GM12878 (cell line): ENCODE measurements at regions not wholly inside any gene's neighbourhood (a gene's known extent, or its start where the extent isn't known, plus 50 kb on each side); places are given as distances from the start of the nearest gene placed in this dataset.

Experiments used
- BMI1 ChIP-seq: fragments of 450-650 bp; IDR thresholded peaks from 2 replicates; pipeline ENCODE4 v1.6.1; 2016; ENCODE audit warnings: mild to moderate bottlenecking, moderate library complexity, borderline replicate concordance
- MEF2B ChIP-seq: fragments of 450-650 bp; IDR thresholded peaks from 2 replicates; pipeline ENCODE4 v1.6.1; 2018; ENCODE audit warnings: mild to moderate bottlenecking, moderate library complexity; ENCODE audit not compliant: partially characterized antibody, poor library complexity, severe bottlenecking
- NR2C2 ChIP-seq: IDR thresholded peaks from 2 replicates; pipeline ENCODE4 v1.6.1; 2011; ENCODE audit warnings: borderline replicate concordance, low read depth; ENCODE audit not compliant: control insufficient read depth, insufficient read length
- NR2F1 ChIP-seq: fragments of 450-650 bp; conservative IDR thresholded peaks from 2 replicates; pipeline ENCODE4 v1.6.1; 2017; ENCODE audit warnings: mild to moderate bottlenecking
- POLR2AphosphoS2 ChIP-seq: IDR thresholded peaks from 2 replicates; pipeline ENCODE4 v1.6.1; 2011; ENCODE audit warnings: low read depth, mild to moderate bottlenecking, low read length, improper control_type of control experiment, moderate library complexity
- TF ChIP-seq, protein P1 (sequence below): fragments of 450-650 bp; IDR thresholded peaks from 2 replicates; pipeline ENCODE4 v1.6.1; 2016; ENCODE audit warnings: mild to moderate bottlenecking
- TF ChIP-seq, protein P2 (sequence below): fragments of 450-650 bp; IDR thresholded peaks from 2 replicates; pipeline ENCODE4 v1.6.1; 2017; ENCODE audit warnings: mild to moderate bottlenecking, moderate library complexity

DNA sequence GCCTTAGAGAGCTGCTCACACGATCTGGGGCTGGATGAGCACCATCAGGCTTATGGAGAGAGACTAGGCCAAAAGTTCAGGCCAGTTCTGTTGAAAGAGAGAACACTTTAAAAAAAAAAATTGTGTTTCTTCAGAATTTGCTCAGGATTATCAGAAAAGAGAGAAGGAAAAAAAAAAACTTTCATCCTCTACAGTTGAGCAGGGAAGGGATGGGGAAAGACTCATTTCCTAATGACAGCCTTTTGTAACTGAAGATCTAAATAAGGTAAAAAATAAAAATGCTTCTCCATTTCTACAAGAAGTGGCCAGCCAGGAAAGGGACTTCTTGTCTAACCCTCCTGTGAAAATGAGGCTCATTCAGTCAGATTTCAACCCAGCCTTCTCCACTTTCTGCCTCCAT, 134.8 kb downstream of the LY86 start (continued):
- TF ChIP-seq, protein P1, sequence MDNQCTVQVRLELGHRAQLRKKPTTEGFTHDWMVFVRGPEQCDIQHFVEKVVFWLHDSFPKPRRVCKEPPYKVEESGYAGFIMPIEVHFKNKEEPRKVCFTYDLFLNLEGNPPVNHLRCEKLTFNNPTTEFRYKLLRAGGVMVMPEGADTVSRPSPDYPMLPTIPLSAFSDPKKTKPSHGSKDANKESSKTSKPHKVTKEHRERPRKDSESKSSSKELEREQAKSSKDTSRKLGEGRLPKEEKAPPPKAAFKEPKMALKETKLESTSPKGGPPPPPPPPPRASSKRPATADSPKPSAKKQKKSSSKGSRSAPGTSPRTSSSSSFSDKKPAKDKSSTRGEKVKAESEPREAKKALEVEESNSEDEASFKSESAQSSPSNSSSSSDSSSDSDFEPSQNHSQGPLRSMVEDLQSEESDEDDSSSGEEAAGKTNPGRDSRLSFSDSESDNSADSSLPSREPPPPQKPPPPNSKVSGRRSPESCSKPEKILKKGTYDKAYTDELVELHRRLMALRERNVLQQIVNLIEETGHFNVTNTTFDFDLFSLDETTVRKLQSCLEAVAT, result no peak
- TF ChIP-seq BMI1 (no peak), MEF2B (no peak), NR2F1 (no peak), NR2C2 (no peak), POLR2AphosphoS2 (no peak)
- TF ChIP-seq, protein P2, sequence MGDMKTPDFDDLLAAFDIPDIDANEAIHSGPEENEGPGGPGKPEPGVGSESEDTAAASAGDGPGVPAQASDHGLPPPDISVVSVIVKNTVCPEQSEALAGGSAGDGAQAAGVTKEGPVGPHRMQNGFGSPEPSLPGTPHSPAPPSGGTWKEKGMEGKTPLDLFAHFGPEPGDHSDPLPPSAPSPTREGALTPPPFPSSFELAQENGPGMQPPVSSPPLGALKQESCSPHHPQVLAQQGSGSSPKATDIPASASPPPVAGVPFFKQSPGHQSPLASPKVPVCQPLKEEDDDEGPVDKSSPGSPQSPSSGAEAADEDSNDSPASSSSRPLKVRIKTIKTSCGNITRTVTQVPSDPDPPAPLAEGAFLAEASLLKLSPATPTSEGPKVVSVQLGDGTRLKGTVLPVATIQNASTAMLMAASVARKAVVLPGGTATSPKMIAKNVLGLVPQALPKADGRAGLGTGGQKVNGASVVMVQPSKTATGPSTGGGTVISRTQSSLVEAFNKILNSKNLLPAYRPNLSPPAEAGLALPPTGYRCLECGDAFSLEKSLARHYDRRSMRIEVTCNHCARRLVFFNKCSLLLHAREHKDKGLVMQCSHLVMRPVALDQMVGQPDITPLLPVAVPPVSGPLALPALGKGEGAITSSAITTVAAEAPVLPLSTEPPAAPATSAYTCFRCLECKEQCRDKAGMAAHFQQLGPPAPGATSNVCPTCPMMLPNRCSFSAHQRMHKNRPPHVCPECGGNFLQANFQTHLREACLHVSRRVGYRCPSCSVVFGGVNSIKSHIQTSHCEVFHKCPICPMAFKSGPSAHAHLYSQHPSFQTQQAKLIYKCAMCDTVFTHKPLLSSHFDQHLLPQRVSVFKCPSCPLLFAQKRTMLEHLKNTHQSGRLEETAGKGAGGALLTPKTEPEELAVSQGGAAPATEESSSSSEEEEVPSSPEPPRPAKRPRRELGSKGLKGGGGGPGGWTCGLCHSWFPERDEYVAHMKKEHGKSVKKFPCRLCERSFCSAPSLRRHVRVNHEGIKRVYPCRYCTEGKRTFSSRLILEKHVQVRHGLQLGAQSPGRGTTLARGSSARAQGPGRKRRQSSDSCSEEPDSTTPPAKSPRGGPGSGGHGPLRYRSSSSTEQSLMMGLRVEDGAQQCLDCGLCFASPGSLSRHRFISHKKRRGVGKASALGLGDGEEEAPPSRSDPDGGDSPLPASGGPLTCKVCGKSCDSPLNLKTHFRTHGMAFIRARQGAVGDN, result no peak
